Mucosa of descending colon (tissue), 3 donors: ENCODE measurements at regions not wholly inside any gene's neighbourhood (a gene's known extent, or its start where the extent isn't known, plus 50 kb on each side); places are given as distances from the start of the nearest gene placed in this dataset.

Experiments used
- ATAC-seq: fragments of 200-7000 bp; cut with Tn5 transposase; one replicate; pipeline ENCODE4 v1.9.1; 2020; ENCODE audit warnings: mild to moderate bottlenecking, moderate library complexity
- DNase-seq, 3 donors: peaks; one replicate each; pipeline ENCODE4 v3.0.0-alpha.2; 2020
- H3K36me3 ChIP-seq: fragments of 200-600 bp; one replicate; pipeline ENCODE4 v1.8.0; 2021; ENCODE audit warnings: low read depth, mild to moderate bottlenecking
- H3K4me1 ChIP-seq: fragments of 200-600 bp; one replicate; pipeline ENCODE4 v1.8.0; 2021; ENCODE audit warnings: low read depth, mild to moderate bottlenecking
- H3K4me3 ChIP-seq: fragments of 200-600 bp; one replicate; pipeline ENCODE4 v1.8.0; 2021; ENCODE audit warnings: mild to moderate bottlenecking
- H3K9me3 ChIP-seq: fragments of 200-600 bp; one replicate; pipeline ENCODE4 v1.8.0; 2021; ENCODE audit warnings: mild to moderate bottlenecking
- intact Hi-C, 2 donors: fragments of 100-400 bp; cut with DNase I in 1 of 2; cut with micrococcal nuclease in 1 of 2; formaldehyde crosslinking; loops; one replicate each; pipeline versions ENCODE4 v1.11.0 to v1.11.1; 2022; cut with DNase I, micrococcal nuclease
- TF ChIP-seq, protein P1 (sequence below): fragments of 200-600 bp; IDR thresholded peaks from one replicate; pipeline ENCODE4 v1.8.0; 2022; ENCODE audit warnings: antibody characterized with exemption, mild to moderate bottlenecking
- donor health status: DM: no; HTN: no; CAD: no; lungs with moderate emphysema.
- donor health status: DM: no; HTN: no; CAD: no.
- donor health status: DM: no; HTN: yes; CAD: no.

DNA sequence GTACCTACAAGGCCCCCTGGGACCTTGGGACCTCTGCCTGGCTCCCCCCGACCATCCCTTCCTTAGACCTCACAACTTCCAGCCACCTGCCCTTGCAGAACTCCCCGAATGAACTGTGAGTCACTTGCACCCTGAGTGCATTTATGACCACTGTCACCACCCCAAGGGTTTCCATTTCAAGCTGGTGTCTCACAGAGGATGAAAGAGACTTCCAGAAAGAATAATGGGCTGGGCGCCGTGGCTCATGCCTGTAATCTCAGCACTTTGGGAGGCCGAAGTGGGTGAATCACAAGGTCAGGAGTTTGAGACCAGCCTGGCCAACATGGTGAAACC, 124.5 kb upstream of the CIBAR2 start:
- TF ChIP-seq, protein P1, sequence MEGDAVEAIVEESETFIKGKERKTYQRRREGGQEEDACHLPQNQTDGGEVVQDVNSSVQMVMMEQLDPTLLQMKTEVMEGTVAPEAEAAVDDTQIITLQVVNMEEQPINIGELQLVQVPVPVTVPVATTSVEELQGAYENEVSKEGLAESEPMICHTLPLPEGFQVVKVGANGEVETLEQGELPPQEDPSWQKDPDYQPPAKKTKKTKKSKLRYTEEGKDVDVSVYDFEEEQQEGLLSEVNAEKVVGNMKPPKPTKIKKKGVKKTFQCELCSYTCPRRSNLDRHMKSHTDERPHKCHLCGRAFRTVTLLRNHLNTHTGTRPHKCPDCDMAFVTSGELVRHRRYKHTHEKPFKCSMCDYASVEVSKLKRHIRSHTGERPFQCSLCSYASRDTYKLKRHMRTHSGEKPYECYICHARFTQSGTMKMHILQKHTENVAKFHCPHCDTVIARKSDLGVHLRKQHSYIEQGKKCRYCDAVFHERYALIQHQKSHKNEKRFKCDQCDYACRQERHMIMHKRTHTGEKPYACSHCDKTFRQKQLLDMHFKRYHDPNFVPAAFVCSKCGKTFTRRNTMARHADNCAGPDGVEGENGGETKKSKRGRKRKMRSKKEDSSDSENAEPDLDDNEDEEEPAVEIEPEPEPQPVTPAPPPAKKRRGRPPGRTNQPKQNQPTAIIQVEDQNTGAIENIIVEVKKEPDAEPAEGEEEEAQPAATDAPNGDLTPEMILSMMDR: no peak
- intact Hi-C loops: no loop called here
- no peaks in the 10 kb centered on the region for H3K9me3 ChIP-seq
- no peaks in the 10 kb centered on the region for H3K36me3 ChIP-seq
- no peak overlapping the region for H3K4me3 ChIP-seq
- peaks cover 6% of the 10 kb centered on the region for H3K4me1 ChIP-seq
- ATAC-seq (peak; percentile 2), DNase-seq (no peak)

DNA sequence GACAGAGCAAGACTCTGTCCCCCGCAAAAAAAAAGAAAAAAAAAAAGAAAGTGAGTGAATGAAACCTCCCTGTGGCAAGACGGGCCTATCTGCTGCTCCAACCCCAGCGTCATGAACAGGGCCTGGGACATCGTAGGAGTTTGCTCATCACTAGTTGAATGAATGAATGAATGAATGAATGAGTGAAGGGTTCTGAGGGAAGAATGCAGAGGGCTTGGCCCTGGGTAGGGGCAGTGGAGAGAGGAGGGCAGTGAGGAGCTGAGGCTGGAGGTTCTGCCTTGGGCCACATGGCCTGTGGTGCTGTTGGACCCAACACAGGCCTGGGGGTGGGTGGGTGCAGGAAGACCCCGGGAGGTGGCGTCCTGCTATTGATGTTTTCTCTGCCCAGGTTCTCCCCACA, 125.5 kb upstream of the CIBAR2 start:
- peaks cover 6% of the 10 kb centered on the region for H3K4me1 ChIP-seq
- H3K36me3 ChIP-seq: no peaks in the 10 kb centered on the region
- ATAC-seq (no peak), DNase-seq (no peak)
- no peaks in the 10 kb centered on the region for H3K9me3 ChIP-seq
- TF ChIP-seq, protein P1: no peak
- intact Hi-C loops: no loop called here
- no peak overlapping the region for H3K4me3 ChIP-seq

DNA sequence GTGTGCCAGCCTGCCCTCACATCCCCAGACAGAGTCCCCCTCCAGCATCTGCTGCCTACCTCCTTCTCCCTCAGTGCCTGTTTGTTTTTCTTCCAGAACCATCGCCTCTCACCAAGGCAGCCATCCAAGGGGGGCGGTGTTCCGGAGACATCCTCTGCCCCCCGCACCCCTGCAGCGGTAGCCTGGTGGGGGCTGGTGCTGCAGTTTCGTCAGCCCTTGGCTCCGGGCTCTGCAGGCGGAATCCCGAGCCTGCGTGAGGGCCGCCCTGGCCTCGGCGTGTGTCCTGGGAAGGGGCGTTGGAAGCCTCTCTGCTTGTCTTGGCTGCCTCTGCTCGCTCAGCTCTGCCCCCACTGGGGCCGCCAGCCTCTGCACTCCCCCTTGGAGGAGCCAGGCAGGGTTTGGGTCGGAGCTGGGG, 126.0 kb upstream of the CIBAR2 start:
- DNase-seq (peak; percentile 62 to 73 (median 64)), ATAC-seq (no peak)
- no peaks in the 10 kb centered on the region for H3K9me3 ChIP-seq
- no peak overlapping the region for H3K4me3 ChIP-seq
- H3K36me3 ChIP-seq: no peaks in the 10 kb centered on the region
- H3K4me1 ChIP-seq: peaks cover 6% of the 10 kb centered on the region
- intact Hi-C loops: no loop called here
- TF ChIP-seq, protein P1: no peak

DNA sequence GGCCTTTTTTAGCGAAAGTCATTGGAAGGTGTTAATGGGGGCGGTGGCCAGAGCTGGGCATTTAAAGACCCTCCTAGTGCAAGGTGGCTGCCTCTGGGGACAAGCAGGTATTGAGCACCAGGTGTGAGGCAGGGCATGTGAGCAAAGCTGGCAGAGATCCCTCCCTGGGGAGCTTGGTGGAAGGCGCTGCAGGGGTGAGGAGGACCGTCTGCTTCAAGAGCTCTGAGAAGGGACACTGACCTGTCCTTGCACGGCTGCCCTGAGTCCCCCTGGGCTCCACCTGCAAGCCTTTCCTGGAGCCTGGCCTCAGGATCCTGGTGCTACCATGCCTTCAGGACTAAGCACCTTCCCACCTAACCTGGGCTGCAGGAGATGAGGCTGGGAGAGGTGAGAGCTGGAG, 127.0 kb upstream of the CIBAR2 start:
- intact Hi-C loops: no loop called here
- H3K4me1 ChIP-seq: peaks cover 6% of the 10 kb centered on the region
- H3K36me3 ChIP-seq: no peaks in the 10 kb centered on the region
- TF ChIP-seq, protein P1: no peak
- no peak overlapping the region for H3K4me3 ChIP-seq
- DNase-seq (no peak), ATAC-seq (no peak)
- H3K9me3 ChIP-seq: no peaks in the 10 kb centered on the region

DNA sequence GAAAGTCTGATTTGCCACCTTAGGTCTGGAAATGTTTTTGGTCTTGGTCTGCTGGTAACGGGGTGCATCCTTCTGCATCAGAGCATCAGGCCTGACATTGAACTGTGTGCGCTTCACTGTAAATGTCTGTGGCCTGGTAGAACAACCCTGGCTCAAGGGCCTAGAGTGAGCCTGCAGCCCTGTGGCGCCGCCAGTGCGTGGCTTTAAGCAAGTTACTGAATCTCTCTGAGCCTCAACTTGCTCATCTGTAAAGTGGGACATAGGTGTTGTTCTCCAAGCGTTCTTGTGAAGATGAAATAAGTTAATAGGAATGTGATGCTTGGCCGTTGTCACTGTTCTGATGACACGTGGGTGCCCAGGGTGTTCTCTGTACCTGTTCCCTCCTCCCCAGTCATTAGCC, 127.6 kb upstream of the CIBAR2 start:
- TF ChIP-seq, protein P1: no peak
- Histone ChIP-seq H3K9me3 (no peaks in the 10 kb centered on the region), H3K4me1 (peaks cover 6% of the 10 kb centered on the region), H3K36me3 (no peaks in the 10 kb centered on the region), H3K4me3 (no peak overlapping the region)
- DNase-seq (no peak), ATAC-seq (no peak)
- intact Hi-C loops: loop anchor here in 1 of 2 donors (10.0 kb wide), 1 partner anchor 125 kb away; the partner anchor contains the start of gene CIBAR2
